Gastroesophageal sphincter (tissue), 4 donors: ENCODE measurements at regions not wholly inside any gene's neighbourhood (a gene's known extent, or its start where the extent isn't known, plus 50 kb on each side); places are given as distances from the start of the nearest gene placed in this dataset.

Experiments used
- ATAC-seq: fragments of 150-250 bp; one replicate; pipeline ENCODE4 v1.9.1; 2016; ENCODE audit warnings: mild to moderate bottlenecking, moderate library complexity
- H3K27ac ChIP-seq, 4 donors: fragments of 200-600 bp; sonication (generic) in 3 of 4; 1 replicate in 3 of 4; 2 replicates in 1 of 4; pipeline ENCODE4 v1.5.1; 2016 to 2019
- H3K27me3 ChIP-seq: fragments of 200-600 bp; sonication (generic); one replicate; pipeline ENCODE4 v1.5.1; 2019
- H3K36me3 ChIP-seq, 2 donors: fragments of 200-600 bp; sonication (generic); one replicate each; pipeline ENCODE4 v1.5.1; 2019; ENCODE audit warnings: control low read depth in 1 of 2
- H3K4me1 ChIP-seq, 3 donors: fragments of 200-600 bp; sonication (generic); 1 replicate in 2 of 3; 2 replicates in 1 of 3; pipeline ENCODE4 v1.5.1; 2016 to 2019; ENCODE audit warnings: control low read depth in 2 of 3
- H3K4me3 ChIP-seq, 2 donors: fragments of 200-600 bp; sonication (generic); one replicate each; pipeline ENCODE4 v1.5.1; 2019; ENCODE audit warnings: mild to moderate bottlenecking in 1 of 2, moderate library complexity in 1 of 2
- H3K9me3 ChIP-seq, 3 donors: fragments of 200-600 bp; sonication (generic); one replicate each; pipeline ENCODE4 v1.5.1; 2017 to 2019; ENCODE audit warnings: control low read depth in 2 of 3
- CTCF ChIP-seq, 4 experiments: fragments of 200-600 bp in 2 of 4; fragments of 450-650 bp in 2 of 4; sonication (generic) in 1 of 4; IDR thresholded peaks; one replicate each; pipeline ENCODE4 v1.5.1; 2017 to 2019; ENCODE audit warnings: antibody characterized with exemption in 4 of 4, mild to moderate bottlenecking in 2 of 4, moderate library complexity in 2 of 4
- EP300 ChIP-seq: sonication (generic); formaldehyde crosslinking; IDR thresholded peaks from one replicate; pipeline ENCODE4 v1.6.1; 2017; ENCODE audit warnings: antibody characterized with exemption, mild to moderate bottlenecking
- POLR2A ChIP-seq, 2 donors: fragments of 450-650 bp; IDR thresholded peaks; one replicate each; pipeline ENCODE4 v1.6.1; 2017; ENCODE audit warnings: antibody characterized with exemption in 2 of 2, mild to moderate bottlenecking in 2 of 2, moderate library complexity in 1 of 2
- POLR2AphosphoS5 ChIP-seq: sonication (generic); formaldehyde crosslinking; IDR thresholded peaks from one replicate; pipeline ENCODE4 v1.6.1; 2017; ENCODE audit warnings: antibody characterized with exemption
- WGBS, 2 donors: methylation state at CpG; one replicate each; pipeline ENCODE4 v1.1.5; 2018; ENCODE audit warnings: low coverage in 1 of 2; 5-methylcytosine and 5-hydroxymethylcytosine counted together

- H3K36me3 ChIP-seq = no peaks in the 10 kb centered on the region
- no peak overlapping the region for H3K27ac ChIP-seq
- ATAC-seq = no peak
- WGBS, 2 donors = 89 to 94% methylated on average over 4 of the region's 4 CpGs
- TF ChIP-seq CTCF (IDR thresholded peaks at IDR 0.05) (no peak), POLR2A (IDR thresholded peaks at IDR 0.05) (no peak), POLR2AphosphoS5 (no peak), EP300 (no peak)
- no peak overlapping the region for H3K4me3 ChIP-seq
- H3K9me3 ChIP-seq = no peaks in the 10 kb centered on the region
- H3K27me3 ChIP-seq = no peaks in the 10 kb centered on the region
- no peaks in the 10 kb centered on the region for H3K4me1 ChIP-seq
Measured at GRCh38 chr6:11284996-11285395, 52.5 kb upstream of the NEDD9 start.

GRCh38 chr6:11283629-11284028 lies 51.2 kb upstream of the NEDD9 start:
- no peak for ATAC-seq
- Histone ChIP-seq H3K36me3 (no peaks in the 10 kb centered on the region), H3K4me3 (no peak overlapping the region), H3K27ac (no peak overlapping the region), H3K9me3 (no peaks in the 10 kb centered on the region), H3K4me1 (no peaks in the 10 kb centered on the region), H3K27me3 (no peaks in the 10 kb centered on the region)
- 86 to 94% methylated on average over 1 to 2 of the region's 2 CpGs for WGBS, 2 donors
- TF ChIP-seq POLR2AphosphoS5 = no peak
- TF ChIP-seq EP300 = no peak
- TF ChIP-seq POLR2A (IDR thresholded peaks at IDR 0.05) = no peak
- TF ChIP-seq CTCF (IDR thresholded peaks at IDR 0.05) = no peak

- Histone ChIP-seq H3K36me3 (no peaks in the 10 kb centered on the region), H3K4me3 (no peak overlapping the region), H3K27me3 (no peaks in the 10 kb centered on the region), H3K9me3 (no peaks in the 10 kb centered on the region), H3K27ac (no peak overlapping the region), H3K4me1 (peaks cover 0 to under 1% (median 0%) of the 10 kb centered on the region in 3 donors)
- TF ChIP-seq CTCF (IDR thresholded peaks at IDR 0.05) (no peak), POLR2A (IDR thresholded peaks at IDR 0.05) (no peak)
- ATAC-seq = no peak
- WGBS, 2 donors = 95 to 98% methylated on average over 3 to 5 of the region's 5 CpGs
Measured at GRCh38 chr6:11282875-11283274, 50.4 kb upstream of the NEDD9 start.
